Embryonic facial prominence (tissue), 1 donor: ENCODE measurements at regions not wholly inside any gene's neighbourhood (a gene's known extent, or its start where the extent isn't known, plus 50 kb on each side); places are given as distances from the start of the nearest gene placed in this dataset.
A peak's percentile ranks its signal among the peaks of the same experiment; 100 is the strongest.
"Not testable (repeated sequence)": the region's sequence is repeated elsewhere in the genome, so short reads cannot be mapped to it uniquely, and the experiment has no call there.

Experiments
- DNase-seq: peaks from one replicate; pipeline ENCODE4 v3.0.0-alpha.2; 2016; ENCODE audit errors: extremely low spot score

GRCh38 chr17:68780596-68780995 lies 174.6 kb downstream of the ABCA8 start:
- DNase-seq: no peak

DNA sequence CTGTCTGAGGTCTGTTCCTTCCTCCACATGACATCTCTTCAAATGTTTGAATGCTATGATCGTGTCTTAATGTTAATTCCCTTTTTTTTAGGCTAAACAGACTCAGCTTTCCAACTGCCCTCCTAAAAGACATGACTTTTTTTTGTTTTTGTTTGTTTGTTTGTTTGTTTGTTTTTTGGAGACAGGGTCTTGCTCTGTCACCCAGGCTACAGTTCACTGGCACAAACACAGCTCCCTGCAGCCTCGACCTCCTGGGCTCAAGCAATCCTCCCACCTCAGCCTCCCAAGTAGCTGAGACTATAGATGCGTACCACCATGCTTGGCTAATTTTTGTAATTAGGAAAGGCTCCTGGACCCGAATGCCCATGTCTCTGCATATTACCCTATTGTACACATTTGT lies 176.5 kb downstream of the ABCA8 start:
- no peak for DNase-seq

DNA sequence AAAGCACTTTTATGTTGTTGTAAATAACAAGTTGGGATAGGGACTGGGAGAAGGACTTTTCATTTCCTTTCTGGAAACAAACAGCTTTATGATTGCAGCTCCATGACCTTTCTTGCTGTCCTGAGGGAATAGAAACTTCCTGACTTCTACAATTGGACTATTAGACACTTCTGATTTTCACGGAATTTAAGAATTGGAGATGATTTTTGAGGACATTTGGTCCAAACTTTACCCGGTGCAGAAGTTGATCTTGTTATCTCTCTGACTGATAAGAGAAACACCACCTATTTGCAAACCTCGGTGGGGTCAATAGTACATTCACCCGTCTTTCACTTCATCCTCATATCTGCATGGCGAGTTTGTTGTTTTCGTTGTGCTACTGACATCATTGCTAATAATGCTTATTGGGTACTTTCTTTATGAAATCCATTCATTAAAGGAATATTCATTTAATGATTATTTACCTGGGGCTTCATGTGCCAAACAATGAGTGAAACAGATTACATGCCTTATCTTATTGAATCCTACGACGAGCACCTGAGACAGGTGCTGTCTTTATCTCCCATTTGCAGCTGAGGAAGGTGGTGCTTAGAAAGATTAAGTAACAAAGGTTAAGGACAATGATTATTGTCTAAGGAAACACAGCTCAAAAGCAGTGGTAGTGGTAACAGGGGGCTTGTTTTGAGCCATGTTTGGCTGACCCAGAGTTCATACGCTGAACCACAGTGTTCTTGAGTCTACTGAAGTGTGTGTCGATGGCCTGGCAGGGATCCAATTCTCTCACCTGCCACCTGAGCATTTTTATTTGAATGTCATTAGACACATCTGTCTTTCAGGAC lies 176.9 kb upstream of the FAM20A start:
- no peak for DNase-seq

DNA sequence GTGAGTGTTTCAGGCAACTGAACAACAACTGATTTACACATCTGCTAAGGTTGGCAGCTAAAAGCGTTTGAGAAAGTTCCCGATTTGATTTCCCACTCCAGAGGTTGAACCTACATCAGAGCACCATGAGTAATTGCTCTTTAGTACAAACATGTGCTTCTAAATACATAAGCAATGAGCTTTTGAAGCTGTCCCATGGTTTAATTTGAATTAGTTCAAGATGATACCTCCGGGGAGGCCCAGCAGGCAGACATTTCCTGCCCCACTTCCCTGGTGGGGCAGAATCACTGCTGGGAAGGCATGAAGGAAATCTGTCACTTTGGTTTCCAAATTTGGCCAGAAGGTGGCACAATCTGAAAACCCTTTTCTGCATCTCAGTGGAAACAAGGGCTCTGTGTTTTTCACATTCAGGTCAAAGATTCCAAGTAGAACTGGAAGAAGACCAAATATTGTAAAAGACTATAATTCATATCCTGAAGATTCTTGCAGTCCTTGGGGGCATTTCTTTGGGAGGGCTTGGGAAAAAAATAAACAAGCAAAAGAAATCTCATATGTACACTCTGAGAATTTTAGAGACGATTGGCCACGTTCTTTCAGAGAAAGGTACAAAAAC lies 176.2 kb upstream of the FAM20A start:
- DNase-seq: peak; percentile 29

DNA sequence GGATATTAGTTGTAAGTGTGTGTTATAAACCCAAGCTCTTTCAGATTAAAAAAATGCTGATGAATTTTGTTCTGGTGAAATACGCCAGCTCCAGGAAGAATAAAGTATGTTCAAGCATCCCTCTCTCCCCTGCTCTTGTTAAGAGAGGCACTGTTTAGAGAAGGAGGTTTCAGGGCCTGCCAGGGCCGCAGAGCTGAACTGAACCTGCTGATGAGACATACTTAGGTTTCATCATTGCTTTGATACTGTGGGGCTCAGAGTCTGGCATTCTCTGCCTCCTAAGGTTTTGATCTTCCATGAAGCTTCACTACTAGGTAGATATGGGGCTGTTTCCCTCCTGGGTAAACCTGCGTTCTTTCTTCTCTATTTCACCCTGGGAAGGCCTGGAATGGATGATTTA lies 175.3 kb upstream of the FAM20A start:
- no peak for DNase-seq

GRCh38 chr17:68775969-68776368 lies 174.8 kb upstream of the FAM20A start:
- no peak for DNase-seq

- DNase-seq: no peak
These were observed 174.2 kb upstream of the FAM20A start for GRCh38 chr17:68775318-68775717.

DNA sequence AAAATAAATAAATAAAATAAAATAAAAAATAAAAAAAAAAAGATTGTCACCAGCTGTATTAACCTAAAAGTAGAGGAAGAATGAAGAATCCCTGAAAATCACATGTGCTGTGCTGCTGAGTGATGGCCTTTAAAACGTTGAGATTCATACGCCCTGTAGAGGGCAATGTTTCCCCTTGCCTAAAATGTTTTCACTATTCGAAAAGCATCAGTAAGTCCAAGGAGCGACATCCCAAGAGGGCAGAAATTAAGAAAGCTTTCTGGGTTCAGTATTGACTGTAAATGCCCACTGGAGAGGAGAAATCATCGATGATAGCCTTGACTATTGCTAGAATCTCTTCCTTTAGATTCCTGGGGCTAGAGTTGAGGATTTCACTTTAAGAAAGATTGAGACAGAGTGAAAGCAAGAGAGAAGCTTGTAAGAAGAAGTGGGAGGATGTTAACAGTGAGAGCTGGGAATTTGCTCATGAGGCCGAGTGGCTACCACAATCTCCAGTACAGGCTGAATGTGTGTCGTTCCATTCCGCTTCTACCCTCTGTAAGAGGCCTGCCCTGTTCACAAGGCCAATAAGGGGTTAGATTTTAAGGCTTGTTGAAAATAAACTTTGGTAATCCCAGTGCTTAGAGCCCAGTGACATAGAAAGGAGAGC lies 170.8 kb upstream of the FAM20A start:
- DNase-seq: no peak

DNA sequence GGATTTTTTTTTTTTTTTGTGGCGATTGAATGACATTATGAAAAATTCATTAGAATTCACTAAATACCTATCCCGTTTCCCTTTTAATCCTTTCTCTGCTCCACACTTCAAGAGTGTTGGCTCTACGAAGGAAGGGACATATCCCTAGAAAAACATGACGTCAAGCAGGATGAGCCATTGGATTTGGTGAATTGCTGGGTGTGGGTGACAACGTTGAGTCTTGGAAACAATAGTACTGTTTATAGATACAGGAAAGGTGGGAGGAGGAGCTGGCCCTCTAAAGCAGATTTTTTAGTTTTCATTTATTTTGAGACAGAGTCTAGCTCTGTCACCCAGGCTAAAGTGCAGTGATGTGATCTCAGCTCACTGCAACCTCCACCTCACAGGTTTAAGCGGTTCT lies 167.6 kb upstream of the FAM20A start:
- DNase-seq: no peak

DNA sequence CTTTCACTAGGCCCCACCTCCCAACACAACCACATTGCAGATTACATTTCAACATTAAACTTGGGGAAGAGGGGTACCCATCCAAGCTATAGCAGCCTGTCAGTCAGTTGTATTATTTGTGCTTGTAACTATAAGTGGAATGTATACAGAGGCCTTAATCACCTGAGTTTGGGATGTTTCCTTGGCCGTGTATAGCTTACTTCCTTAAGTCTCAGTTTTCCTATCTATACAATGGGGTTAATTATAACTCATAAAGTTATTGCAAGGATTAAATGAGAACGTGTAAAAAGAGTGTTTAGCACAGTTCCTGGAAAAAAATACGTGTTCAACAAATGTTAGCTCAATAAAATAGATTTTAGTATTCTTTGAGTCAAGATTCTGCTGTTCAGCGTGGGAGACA lies 165.5 kb upstream of the FAM20A start:
- DNase-seq: no peak

DNA sequence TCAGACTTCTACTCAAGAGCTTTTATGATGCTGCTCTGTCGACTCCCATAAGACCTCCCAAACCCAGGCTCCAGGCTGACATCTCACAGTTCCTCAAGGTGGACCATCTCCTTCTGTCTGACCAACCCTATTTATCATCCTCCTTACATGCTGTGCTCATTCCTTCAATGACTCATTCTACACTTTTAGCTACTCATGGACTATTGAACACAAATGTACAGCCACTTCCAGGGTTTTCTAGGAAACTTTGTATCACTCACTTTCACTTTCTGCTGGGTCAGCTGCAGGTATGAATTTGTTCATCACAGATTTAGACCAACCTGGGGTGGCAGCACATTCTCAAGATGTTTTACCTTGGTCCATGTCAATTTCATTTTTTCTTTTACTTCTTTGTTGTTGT lies 162.4 kb upstream of the FAM20A start:
- no peak for DNase-seq

- no peak for DNase-seq
These were observed 161.7 kb upstream of the FAM20A start for GRCh38 chr17:68762911-68763310.

DNA sequence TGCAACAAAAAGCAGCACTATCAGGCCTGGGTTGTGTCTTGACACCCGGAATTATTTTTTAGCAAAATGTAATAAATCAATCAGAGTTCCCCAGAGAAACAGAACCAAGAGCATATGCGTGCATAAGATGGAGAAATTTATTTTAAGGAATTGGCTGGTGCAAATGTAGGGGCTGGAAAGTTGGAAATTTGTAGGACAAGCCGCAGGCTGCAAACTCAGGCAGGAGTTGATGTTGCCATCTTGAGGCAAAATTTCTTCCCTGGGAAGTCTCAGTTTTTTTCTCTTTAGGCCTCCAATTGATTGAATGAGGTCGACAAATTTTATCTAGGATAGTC lies 158.9 kb upstream of the FAM20A start:
- no peak for DNase-seq

- peak; percentile 81 for DNase-seq
These were observed 158.4 kb upstream of the FAM20A start for GRCh38 chr17:68759343-68760140.

GRCh38 chr17:68759002-68759342 lies 157.8 kb upstream of the FAM20A start:
- DNase-seq: no peak

GRCh38 chr17:68757866-68758757 lies 156.9 kb upstream of the FAM20A start:
- not testable (repeated sequence) for DNase-seq

DNA sequence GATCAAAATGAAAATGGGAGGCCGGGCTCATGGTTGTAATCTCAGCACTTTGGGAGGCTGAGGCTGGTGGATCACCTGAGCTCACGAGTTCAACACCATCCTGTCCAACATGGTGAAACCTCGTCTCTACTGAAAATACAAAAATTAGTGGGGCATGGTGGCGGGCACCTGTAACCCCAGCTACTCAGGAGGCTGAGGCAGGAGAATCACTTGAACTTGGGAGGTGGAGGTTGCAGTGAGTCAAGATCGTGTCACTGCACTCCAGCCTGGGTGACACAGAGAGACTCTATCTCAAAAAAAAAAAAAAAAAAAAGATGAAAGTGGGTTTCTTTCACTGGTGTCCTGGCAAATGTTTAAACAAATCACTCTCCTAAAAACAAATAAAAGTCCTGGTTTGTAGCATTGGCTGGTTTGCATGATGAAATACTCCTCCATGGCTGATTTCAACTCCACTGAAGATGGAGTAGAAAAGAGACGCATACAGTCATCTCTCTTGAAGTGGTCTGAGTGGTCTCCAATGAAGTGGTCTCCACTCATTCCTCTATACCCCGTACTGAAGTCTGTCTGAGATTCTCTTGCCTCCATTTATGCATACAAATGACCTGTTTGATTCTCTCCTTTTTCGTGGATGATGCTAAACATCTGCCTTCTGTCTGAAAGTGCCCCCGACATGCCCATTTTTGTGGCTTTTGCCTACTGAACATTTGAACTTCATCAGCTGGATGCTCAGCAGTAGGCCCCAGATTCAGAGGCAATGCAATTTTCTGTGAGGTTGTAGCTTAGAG lies 153.0 kb upstream of the FAM20A start:
- DNase-seq: no peak

DNA sequence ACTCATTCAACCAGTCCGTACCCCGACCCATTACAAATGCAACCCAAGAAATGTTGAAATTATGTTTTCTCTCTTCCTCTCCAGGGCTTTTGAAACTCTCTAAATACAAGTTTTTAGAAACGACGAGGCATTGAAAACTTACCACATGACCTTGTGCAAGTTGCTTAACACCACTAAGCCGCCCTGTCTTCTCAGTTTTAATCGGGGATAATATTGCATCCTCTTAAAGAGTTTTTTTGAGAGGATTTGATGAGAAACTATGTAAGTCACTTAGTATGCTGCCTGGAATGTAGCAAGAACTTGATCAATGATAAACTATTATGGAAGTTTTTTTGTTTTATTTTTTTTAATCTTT lies 149.0 kb upstream of the FAM20A start:
- no peak for DNase-seq

- no peak for DNase-seq
These were observed 148.4 kb upstream of the FAM20A start for GRCh38 chr17:68749349-68750207.

DNA sequence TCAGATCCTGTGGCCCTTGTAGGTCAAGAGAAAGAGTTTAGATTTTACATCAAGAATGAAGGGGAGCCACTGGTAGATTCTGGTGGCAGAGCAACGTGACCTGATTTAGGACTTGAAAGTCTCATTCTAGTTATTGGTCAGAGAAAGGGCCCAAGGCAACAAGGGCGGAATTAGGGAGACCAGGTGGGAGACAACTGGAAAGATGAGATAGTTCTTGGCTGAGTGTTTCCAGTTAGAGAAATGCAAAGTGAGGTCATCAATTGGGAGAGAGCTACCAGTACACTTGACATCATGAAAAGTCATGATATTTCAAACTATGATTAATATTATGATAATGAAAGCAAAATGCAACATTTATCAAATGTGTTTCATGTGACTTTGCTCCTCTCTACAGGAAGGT lies 147.2 kb upstream of the FAM20A start:
- DNase-seq: no peak
